HCT116 (cell line): ENCODE measurements at regions not wholly inside any gene's neighbourhood (a gene's known extent, or its start where the extent isn't known, plus 50 kb on each side); places are given as distances from the start of the nearest gene placed in this dataset.

Experiments
- ATAC-seq: fragments of 200-7000 bp; cut with Tn5 transposase; 2 replicates; pipeline ENCODE4 v1.9.1; 2020; ENCODE audit warnings: mild to moderate bottlenecking, moderate library complexity
- BruUV-seq: library from RNA; stranded (reverse); fragments of 400-500 nt; replicated peaks from 2 replicates; lab custom pipeline; 2021; lab: Mats Ljungman, UMichigan
- CTCF ChIA-PET: fragments of 300-600 bp; sonication (Branson Sonifier 250); formaldehyde crosslinking; loops from one replicate; lab custom pipeline; 2021; ENCODE audit warnings: antibody characterized with exemption; lab: Charles Lee
- POLR2A ChIA-PET: fragments of 300-600, 350-600 bp; sonication (Branson Sonifier 250); formaldehyde crosslinking; loops from one replicate; lab custom pipeline; 2021; ENCODE audit warnings: antibody characterized with exemption; lab: Charles Lee
- RAD21 ChIA-PET, 2 experiments: fragments of 300-600 bp; sonication (Branson Sonifier 250); formaldehyde crosslinking; loops; one replicate each; lab custom pipeline; 2023; ENCODE audit warnings: low total read pairs in 2 of 2; ENCODE audit not compliant: uncharacterized antibody in 2 of 2, unreplicated experiment in 2 of 2, low non-redundant PET in 1 of 2; lab: Charles Lee
- DNase-seq: peaks from one replicate; pipeline ENCODE4 v3.0.0-alpha.2; 2010; ENCODE audit warnings: low read depth, low spot score
- H2AFZ ChIP-seq: fragments of 200-600 bp; shearing (Covaris generic), sonication (generic); 2 replicates; pipeline ENCODE4 v1.6.1; 2017; ENCODE audit warnings: low read depth, mixed run types, mixed read lengths, antibody characterized with exemption, low read length; ENCODE audit not compliant: poor library complexity, severe bottlenecking
- H3K27ac ChIP-seq: 2 replicates; pipeline ENCODE4 v1.5.1; 2012; ENCODE audit warnings: low read depth, low read length
- H3K27me3 ChIP-seq: fragments of 200-600 bp; sonication (generic); 2 replicates; pipeline ENCODE4 v1.6.1; 2016; ENCODE audit warnings: mixed run types, low read length, mixed read lengths; ENCODE audit not compliant: insufficient read depth
- H3K36me3 ChIP-seq, 2 experiments: fragments of 200-500 bp in 1 of 2; fragments of 200-600 bp in 1 of 2; sonication (Bioruptor generic) in 1 of 2; sonication (generic) in 1 of 2; 2 replicates each; pipeline versions ENCODE4 v1.5.1 to v1.6.1; 2014 to 2016; ENCODE audit warnings: low read length in 2 of 2, inconsistent platforms in 1 of 2, mixed read lengths in 1 of 2, mixed run types in 1 of 2; ENCODE audit not compliant: insufficient read depth in 2 of 2, control insufficient read depth in 1 of 2
- H3K4me1 ChIP-seq, 2 experiments: fragments of 200-600 bp in 1 of 2; sonication (generic) in 1 of 2; 2 replicates each; pipeline versions ENCODE4 v1.5.1 to v1.6.1; 2012 to 2017; ENCODE audit warnings: low read length in 2 of 2, inconsistent platforms in 1 of 2, mild to moderate bottlenecking in 1 of 2, mixed read lengths in 1 of 2, mixed run types in 1 of 2, moderate library complexity in 1 of 2; ENCODE audit not compliant: insufficient read depth in 2 of 2, control insufficient read depth in 1 of 2
- H3K4me2 ChIP-seq: fragments of 200-600 bp; sonication (generic); 2 replicates; pipeline ENCODE4 v1.6.1; 2017; ENCODE audit warnings: mixed run types, low read length, mixed read lengths
- H3K4me3 ChIP-seq, 2 experiments: fragments of 200-600 bp in 1 of 2; sonication (generic) in 1 of 2; replicated peaks in 1 of 2; 2 replicates each; pipeline ENCODE4 v1.5.1; 2011 to 2016; ENCODE audit warnings: low read length in 2 of 2, control low read depth in 1 of 2, low read depth in 1 of 2, mild to moderate bottlenecking in 1 of 2, mixed read lengths in 1 of 2, mixed run types in 1 of 2
- H3K79me2 ChIP-seq: fragments of 200-600 bp; sonication (generic); 2 replicates; pipeline ENCODE4 v1.6.1; 2017; ENCODE audit warnings: mild to moderate bottlenecking, mixed run types, low read length, moderate library complexity, mixed read lengths; ENCODE audit not compliant: insufficient read depth
- H3K9ac ChIP-seq: fragments of 200-600 bp; sonication (generic); 2 replicates; pipeline ENCODE4 v1.6.1; 2016; ENCODE audit warnings: low read length, mixed read lengths
- H3K9me2 ChIP-seq: fragments of 200-600 bp; sonication (generic), shearing (Covaris generic); 2 replicates; pipeline ENCODE4 v1.6.1; 2017; ENCODE audit warnings: mixed run types, mild to moderate bottlenecking, moderate library complexity; ENCODE audit not compliant: insufficient read depth
- H3K9me3 ChIP-seq, 2 experiments: fragments of 200-500 bp in 1 of 2; fragments of 200-600 bp in 1 of 2; sonication (Bioruptor generic) in 1 of 2; sonication (generic) in 1 of 2; 2 replicates each; pipeline ENCODE4 v1.6.1; 2014 to 2017; ENCODE audit warnings: low read length in 2 of 2, mixed read lengths in 2 of 2, inconsistent platforms in 1 of 2, low read depth in 1 of 2, mild to moderate bottlenecking in 1 of 2, mixed run types in 1 of 2, moderate library complexity in 1 of 2; ENCODE audit not compliant: control insufficient read depth in 1 of 2, insufficient read depth in 1 of 2
- H4K20me1 ChIP-seq: fragments of 200-600 bp; sonication (generic), shearing (Covaris generic); 2 replicates; pipeline ENCODE4 v1.6.1; 2017; ENCODE audit warnings: mixed run types, mild to moderate bottlenecking, moderate library complexity; ENCODE audit not compliant: insufficient read depth
- CBX3 ChIP-seq: IDR thresholded peaks from 2 replicates; pipeline ENCODE4 v1.6.1; 2012; ENCODE audit warnings: low read depth
- EZH2phosphoT487 ChIP-seq: fragments of 200-600 bp; IDR thresholded peaks from 2 replicates; pipeline ENCODE4 v1.6.1; 2018; ENCODE audit warnings: antibody characterized with exemption, borderline replicate concordance
- FOSL1 ChIP-seq: IDR thresholded peaks from 2 replicates; pipeline ENCODE4 v1.6.1; 2012; ENCODE audit warnings: low read depth
- JUND ChIP-seq: IDR thresholded peaks from 2 replicates; pipeline ENCODE4 v1.6.1; 2012
- POLR2A ChIP-seq: IDR thresholded peaks from 2 replicates; pipeline ENCODE4 v1.7.0; 2011; ENCODE audit warnings: borderline replicate concordance; ENCODE audit not compliant: insufficient read depth, insufficient read length; ENCODE audit errors: extremely low read depth
- POLR2AphosphoS5 ChIP-seq: IDR thresholded peaks from 2 replicates; pipeline ENCODE4 v1.6.1; 2011; ENCODE audit warnings: mild to moderate bottlenecking, low read depth, low read length, moderate library complexity
- RAD21 ChIP-seq: IDR thresholded peaks from 2 replicates; pipeline ENCODE4 v1.6.1; 2012; ENCODE audit warnings: low read depth, mild to moderate bottlenecking
- SIN3A ChIP-seq: IDR thresholded peaks from 2 replicates; pipeline ENCODE4 v1.6.1; 2012; ENCODE audit warnings: low read depth
- SRF ChIP-seq: IDR thresholded peaks from 2 replicates; pipeline ENCODE4 v1.6.1; 2012; ENCODE audit warnings: low read depth
- TCF7L2 ChIP-seq: IDR thresholded peaks from 2 replicates; pipeline ENCODE4 v1.7.0; 2011; ENCODE audit warnings: borderline replicate concordance, inconsistent platforms; ENCODE audit not compliant: insufficient read depth, insufficient read length; ENCODE audit errors: extremely low read depth
- ZBTB33 ChIP-seq: IDR thresholded peaks from 2 replicates; pipeline ENCODE4 v1.6.1; 2011; ENCODE audit warnings: mild to moderate bottlenecking, low read length, moderate library complexity; ENCODE audit not compliant: insufficient replicate concordance; ENCODE audit errors: extremely low read depth
- ZNF274 ChIP-seq: fragments of 200-500 bp; sonication (Bioruptor generic); IDR thresholded peaks from 2 replicates; pipeline ENCODE4 v1.6.1; 2014; ENCODE audit warnings: mild to moderate bottlenecking, low read depth, low read length, inconsistent platforms
- intact Hi-C: fragments of 100-400 bp; cut with micrococcal nuclease; formaldehyde crosslinking; loops from 2 replicates; pipeline ENCODE4 v1.10.0; 2022

DNA sequence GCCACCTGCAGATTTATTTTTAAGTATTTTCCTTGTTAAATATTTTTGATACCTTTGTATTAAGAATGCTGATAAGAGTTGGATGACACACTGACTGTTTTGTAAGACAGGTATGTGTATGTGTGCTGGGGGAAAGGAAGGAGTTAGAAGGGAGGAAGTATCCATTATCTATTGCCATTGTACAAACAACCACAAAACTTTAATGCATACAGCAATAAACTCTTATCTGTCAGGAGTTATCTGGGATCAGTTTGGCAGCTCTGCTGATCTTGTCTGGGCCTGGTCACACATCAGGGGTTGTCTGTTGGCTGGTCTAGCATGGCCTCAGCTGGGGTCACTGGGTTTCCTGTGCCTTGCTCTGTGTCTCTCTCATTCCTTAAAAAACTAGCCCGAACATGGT is 423.9 kb upstream of the USP24 start:
- H3K27ac ChIP-seq: no peak overlapping the region
- H3K4me3 ChIP-seq: no peak overlapping the region
- DNase-seq: no peak
- H3K9me3 ChIP-seq: no peaks in the 10 kb centered on the region
- POLR2A ChIA-PET: no interaction called here
- TF ChIP-seq ZNF274 (no peak), POLR2AphosphoS5 (no peak), SIN3A (no peak), CBX3 (no peak), TCF7L2 (no peak), JUND (no peak), SRF (no peak), ZBTB33 (no peak), EZH2phosphoT487 (no peak), RAD21 (no peak), FOSL1 (no peak), POLR2A (no peak)
- TF ChIP-seq, all 23 proteins: peak for 0
- Histone ChIP-seq H3K27me3 (no peaks in the 10 kb centered on the region), H3K36me3 (no peaks in the 10 kb centered on the region), H3K4me1 (no peaks in the 10 kb centered on the region), H2AFZ (no peak overlapping the region), H4K20me1 (no peaks in the 10 kb centered on the region), H3K79me2 (no peaks in the 10 kb centered on the region), H3K4me2 (no peak overlapping the region), H3K9me2 (no peaks in the 10 kb centered on the region), H3K9ac (no peak overlapping the region)
- ChIA-PET CTCF (no interaction called here), RAD21 (no interaction called here)
- intact Hi-C loops: no loop called here
- ATAC-seq: no peak
- BruUV-seq: no TSS peak
